SIG-M5 treated with dmso at 0.1 percent for 504 hours (cell line): ENCODE measurements at regions not wholly inside any gene's neighbourhood (a gene's known extent, or its start where the extent isn't known, plus 50 kb on each side); places are given as distances from the start of the nearest gene placed in this dataset.
"Not testable (repeated sequence)": the region's sequence is repeated elsewhere in the genome, so short reads cannot be mapped to it uniquely, and the experiment has no call there.

Experiments used
- DNase-seq: peaks from one replicate; lab custom pipeline; 2025; ENCODE audit not compliant: unreplicated experiment; lab: John Stamatoyannopoulos, UW

DNA sequence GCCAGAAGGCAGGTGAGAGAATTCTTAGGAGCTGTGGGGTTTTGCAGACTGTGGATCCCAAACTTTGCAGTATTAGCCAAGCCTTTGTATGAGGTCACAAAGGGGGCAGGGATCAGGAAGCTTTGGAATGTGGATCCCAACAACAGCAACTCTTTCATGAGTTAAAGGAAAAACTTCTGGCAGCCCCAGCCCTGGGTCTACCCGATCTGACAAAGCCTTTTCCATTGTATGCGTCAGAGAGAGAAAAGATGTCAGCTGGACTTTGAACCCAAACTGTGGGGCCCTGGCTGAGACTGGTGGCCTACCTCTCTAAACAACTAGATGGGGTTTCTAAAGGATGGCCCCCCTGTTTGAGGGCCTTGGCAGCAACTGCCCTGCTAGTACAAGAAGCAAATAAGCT lies 101.8 kb upstream of the OSBPL11 start:
- DNase-seq: not testable (repeated sequence)

DNA sequence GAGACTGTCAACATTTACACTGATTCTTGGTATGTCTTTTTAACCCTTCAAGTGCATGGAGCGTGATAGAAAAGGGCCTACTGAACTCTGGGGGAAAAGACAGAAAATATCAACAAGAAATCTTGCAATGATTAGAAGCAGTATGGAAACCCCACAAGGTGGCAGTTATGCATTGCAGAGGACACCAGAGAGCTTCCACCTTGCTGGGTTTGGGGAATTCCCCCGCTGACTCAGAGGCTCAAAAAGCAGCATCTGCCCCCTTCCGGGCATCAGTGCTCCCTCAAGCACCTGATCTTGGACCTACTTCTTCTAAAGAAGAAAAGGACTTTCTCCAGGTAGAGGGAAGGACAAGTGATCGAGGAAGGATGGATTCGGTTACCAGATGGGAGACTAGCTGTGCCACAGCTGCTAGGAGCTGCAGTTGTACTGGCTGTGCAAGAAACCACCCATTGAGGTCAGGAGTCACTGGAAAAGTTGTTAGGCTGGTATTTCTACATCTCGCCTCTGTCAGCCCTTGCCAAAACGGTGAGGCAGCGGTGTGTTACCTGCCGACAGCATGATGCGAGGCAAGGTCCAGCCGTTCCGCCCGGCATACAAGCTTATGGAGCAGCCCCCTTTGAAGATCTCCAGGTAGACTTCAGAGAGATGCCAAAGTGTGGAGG lies 102.8 kb upstream of the OSBPL11 start:
- not testable (repeated sequence) for DNase-seq

DNA sequence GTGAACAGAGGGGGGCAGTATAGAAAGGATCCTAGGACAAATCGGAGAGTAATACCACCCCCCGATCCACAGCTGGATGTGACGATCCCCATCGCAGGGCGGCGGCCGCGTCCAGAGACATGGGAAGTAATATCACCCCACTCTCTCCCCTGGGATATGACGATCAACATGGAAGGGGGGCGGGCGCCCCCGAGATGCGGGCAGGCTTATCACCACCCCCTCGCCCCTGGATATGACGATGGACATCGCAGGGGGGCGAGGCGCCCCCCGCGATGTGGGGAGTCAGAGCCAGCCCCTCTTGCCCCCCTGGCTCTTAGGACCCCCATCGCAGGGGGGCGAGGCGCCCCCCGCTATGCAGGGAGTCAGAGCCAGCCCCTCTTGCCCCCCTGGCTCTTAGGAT lies 120.4 kb upstream of the OSBPL11 start:
- DNase-seq: no peak

GRCh38 chr3:125732151-125732550 lies 136.9 kb upstream of the OSBPL11 start:
- not testable (repeated sequence) for DNase-seq

- DNase-seq: not testable (repeated sequence)
Measured at GRCh38 chr3:125741991-125742718, 146.9 kb upstream of the OSBPL11 start.

- DNase-seq: peak; percentile 6
Measured at GRCh38 chr3:125742845-125743244, 147.5 kb upstream of the OSBPL11 start.

DNA sequence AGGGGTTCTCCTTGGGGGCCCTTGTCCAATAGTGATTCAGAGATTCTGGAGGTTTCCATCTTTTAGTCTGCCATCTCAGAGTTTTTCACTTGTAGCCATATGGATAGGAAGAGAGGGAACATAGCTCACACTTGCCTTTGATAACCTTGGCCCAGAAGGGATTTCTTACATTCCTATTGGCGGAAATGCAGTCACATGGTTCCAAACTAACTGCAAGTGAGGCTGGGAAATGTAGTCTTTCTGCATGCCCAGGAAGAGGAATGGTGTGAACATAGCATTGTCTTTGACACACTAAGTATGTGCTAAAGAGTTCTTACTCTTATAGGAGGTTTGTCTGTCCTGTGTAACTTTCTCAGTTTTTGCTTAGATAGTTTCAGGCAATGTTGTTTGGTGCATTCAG lies 161.8 kb upstream of the OSBPL11 start:
- DNase-seq: not testable (repeated sequence)

DNA sequence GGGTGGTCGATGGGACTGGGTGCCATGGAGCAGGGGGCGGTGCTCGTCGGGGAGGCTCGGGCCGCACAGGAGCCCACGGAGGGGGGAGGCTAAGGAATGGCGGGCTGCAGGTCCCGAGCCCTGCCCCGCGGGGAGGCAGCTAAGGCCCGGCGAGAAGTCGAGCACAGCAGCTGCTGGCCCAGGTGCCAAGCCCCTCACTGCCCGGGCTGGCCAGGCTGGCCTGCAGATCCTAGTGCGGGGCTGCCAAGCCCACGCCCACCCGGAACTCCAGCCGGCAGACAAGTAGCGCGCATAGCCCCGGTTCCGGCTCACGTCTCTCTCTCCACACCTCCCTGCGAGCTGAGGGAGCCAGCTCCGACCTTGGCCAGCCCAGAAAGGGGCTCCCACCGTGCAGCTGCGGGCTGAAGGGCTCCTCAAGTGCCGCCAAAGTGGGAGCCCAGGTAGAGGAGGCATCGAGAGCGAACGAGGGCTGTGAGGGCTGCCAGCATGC lies 163.4 kb upstream of the OSBPL11 start:
- not testable (repeated sequence) for DNase-seq

GRCh38 chr3:125762601-125763000 lies 167.3 kb upstream of the OSBPL11 start:
- not testable (repeated sequence) for DNase-seq

DNA sequence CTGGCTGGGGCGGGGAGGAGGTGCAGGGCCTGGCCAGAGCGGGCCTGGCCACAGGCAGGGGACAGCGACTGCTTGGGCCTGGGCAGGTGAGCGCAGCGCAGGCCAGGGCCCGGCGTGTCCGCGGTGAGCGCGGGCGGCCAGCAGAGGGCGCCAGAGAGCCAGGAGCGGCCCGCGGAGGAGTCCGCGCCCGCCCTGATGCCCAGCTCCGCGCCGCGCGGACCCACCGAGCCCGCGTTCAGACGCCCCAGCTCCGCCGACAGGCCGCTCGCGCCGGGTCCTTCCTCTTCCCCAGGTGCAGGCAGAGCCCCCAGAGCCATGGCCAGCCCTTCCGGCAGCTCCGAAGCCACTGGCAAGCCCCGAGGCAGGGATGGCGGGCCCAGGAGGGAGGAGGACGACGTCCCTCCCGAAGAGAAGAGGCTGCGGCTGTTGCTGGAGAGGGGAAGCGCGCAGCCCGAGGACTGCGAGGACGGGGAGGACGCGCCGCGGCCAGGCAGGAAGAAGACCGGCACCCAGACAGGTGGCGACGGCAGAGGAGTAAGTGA lies 171.1 kb upstream of the OSBPL11 start:
- peak; percentile 6 for DNase-seq

GRCh38 chr3:125766931-125767330 lies 171.6 kb upstream of the OSBPL11 start:
- DNase-seq: not testable (repeated sequence)

DNA sequence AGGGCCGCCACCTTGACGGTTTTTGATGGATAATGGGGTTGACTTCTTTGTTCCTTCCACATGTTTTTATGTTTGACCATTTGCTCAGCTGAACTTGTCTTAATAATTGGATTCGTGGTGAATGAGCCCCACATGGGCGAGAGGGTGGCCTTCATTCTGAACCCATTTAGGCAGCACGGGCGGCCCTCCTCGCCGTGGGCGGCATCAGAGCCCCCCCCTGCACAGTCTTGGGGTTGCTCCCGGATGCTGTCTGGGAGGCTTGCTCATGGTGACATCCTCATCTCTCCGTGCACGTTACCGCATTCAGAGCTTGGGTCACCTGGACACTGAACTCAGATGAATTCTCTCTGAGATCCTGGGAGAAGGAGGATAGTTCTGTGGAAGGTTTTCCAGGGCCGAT lies 172.3 kb upstream of the OSBPL11 start:
- DNase-seq: no peak

DNA sequence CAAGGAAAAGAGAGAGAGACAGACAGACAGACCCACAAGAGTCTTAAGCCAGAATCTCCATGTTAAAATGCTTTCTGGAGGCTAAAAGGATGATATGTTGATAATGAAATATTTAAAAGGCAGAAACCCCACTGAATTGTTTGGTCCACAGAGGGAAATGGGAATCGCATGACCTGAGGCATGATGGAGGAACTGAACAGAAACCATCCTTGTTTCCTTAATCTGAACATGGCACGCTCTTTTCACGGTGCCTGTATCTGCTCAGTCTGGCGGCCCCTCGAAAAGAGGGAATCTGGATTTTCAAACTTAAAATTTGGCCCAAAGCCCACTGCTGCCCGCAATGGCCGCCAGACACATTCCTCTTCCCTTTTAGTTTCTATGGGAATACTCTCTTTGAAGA lies 173.5 kb upstream of the OSBPL11 start:
- DNase-seq: not testable (repeated sequence)

GRCh38 chr3:125771506-125771905 lies 176.2 kb upstream of the OSBPL11 start:
- not testable (repeated sequence) for DNase-seq

DNA sequence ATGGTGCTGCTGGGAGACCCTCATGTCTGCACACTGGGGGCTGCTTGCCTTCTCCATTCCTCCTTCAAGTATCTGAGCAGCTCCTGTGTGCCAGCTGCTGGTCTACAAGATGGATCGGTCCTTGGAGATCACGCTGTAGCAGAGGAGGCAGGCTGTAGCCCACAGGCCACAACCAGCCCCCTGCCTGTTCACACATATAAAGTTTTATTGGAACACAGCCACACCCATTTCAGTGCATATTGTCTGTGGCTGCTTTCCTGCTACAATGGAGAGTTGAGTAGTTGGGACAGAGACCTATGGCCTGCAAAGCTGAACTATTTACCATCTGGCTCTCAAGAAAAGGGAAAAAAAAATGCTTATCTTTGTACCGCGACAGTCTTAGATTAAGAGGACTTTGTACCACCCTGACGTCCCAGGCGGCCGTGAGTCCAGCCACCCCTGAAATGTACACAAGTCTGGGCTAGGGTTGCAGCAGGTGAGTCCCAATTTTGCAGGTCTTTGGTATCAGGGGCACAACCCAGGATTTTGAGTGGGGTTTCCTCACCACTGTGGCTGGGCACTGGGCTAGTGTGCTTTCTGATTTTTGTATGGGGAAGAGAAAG lies 179.2 kb upstream of the OSBPL11 start:
- not testable (repeated sequence) for DNase-seq

DNA sequence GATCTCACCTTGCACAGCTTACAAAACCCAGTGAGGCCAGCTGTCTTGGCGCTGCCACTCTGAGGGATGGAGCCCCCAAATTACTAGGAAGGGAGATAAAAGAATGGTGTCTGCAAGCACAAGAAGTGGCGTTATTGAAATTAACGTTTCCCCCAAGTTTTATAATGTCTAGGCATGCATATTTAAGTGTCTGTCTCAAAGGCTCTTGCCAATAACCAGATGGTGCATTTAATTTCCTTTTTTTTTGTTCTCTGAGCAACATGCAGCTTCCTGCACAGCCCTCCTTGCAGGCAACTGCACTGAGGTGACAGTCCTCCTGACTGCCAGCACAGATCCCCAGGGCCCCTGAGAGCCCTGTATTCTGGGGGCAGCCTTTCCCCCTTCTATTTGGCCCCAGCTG lies 179.8 kb upstream of the OSBPL11 start:
- DNase-seq: not testable (repeated sequence)

GRCh38 chr3:125775606-125776294 lies 180.5 kb upstream of the OSBPL11 start:
- DNase-seq: not testable (repeated sequence)

DNA sequence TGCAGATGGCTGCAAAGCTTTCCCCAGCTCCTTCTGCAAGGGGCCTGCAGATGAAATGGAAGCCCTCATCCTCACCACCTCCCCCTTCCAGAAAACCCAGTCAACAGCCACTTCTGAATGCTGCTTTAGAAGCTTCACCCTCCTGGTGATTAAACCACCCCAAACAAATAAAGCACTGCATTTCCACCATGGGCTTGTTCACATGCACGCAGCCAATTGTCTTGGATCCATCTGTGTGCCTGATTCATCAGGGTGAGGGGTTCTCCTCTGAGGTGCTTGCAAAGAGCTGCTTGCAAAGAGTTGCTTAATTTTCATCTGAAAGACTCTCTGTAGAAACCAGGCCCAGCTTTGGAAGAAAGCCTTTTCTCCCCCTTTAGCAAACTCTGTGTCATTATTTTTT lies 184.0 kb upstream of the OSBPL11 start:
- not testable (repeated sequence) for DNase-seq

GRCh38 chr3:125779918-125780317 lies 184.6 kb upstream of the OSBPL11 start:
- not testable (repeated sequence) for DNase-seq

DNA sequence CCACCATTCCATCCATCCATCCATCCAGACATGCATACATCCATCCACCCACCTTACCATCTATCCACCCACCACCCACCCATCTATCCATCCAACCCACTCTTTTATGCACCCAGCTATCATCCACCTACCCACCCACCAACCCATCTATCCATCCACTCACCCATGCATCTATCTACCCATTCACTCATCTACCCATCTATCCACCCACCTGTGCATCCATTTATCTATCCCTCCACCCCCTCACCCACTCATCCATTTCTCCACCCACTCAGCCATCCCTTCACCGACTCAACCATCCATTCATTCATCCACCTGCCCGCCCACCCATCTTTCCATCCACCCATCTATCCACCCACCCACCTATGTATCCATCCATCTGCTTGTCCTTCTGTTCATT lies 186.4 kb upstream of the OSBPL11 start:
- not testable (repeated sequence) for DNase-seq

GRCh38 chr3:125790312-125790711 lies 178.7 kb upstream of the ROPN1B start:
- DNase-seq: not testable (repeated sequence)
